Body of pancreas (tissue), 4 donors: ENCODE measurements at regions not wholly inside any gene's neighbourhood (a gene's known extent, or its start where the extent isn't known, plus 50 kb on each side); places are given as distances from the start of the nearest gene placed in this dataset.

ENCODE experiments used
- ATAC-seq: fragments of 150-250 bp; one replicate; pipeline ENCODE4 v1.9.1; 2016
- DNase-seq, 4 donors: peaks; one replicate each; pipeline ENCODE4 v3.0.0-alpha.2; 2019
- H3K27ac ChIP-seq, 4 donors: fragments of 200-600 bp; sonication (generic); 1 replicate in 3 of 4; 2 replicates in 1 of 4; pipeline versions ENCODE4 v1.5.1 to v1.6.1; 2016 to 2019; ENCODE audit warnings: mild to moderate bottlenecking in 1 of 4, mixed read lengths in 1 of 4, moderate library complexity in 1 of 4
- H3K27me3 ChIP-seq, 2 donors: fragments of 200-600 bp; sonication (generic); one replicate each; pipeline ENCODE4 v1.6.0; 2016; ENCODE audit warnings: mild to moderate bottlenecking in 1 of 2
- H3K36me3 ChIP-seq, 2 donors: fragments of 200-600 bp; sonication (generic); replicated peaks in 1 of 2; 2 replicates each; pipeline ENCODE4 v1.5.1; 2016; ENCODE audit warnings: low read depth in 2 of 2; ENCODE audit not compliant: insufficient read depth in 1 of 2
- H3K4me1 ChIP-seq: fragments of 200-600 bp; sonication (generic); one replicate; pipeline ENCODE4 v1.6.0; 2016
- H3K4me3 ChIP-seq, 2 donors: fragments of 200-600 bp; sonication (generic); 1 replicate in 1 of 2; 2 replicates in 1 of 2; pipeline ENCODE4 v1.5.1; 2016 to 2019
- H3K9me3 ChIP-seq, 3 donors: fragments of 200-600 bp; sonication (generic); 1 replicate in 2 of 3; 2 replicates in 1 of 3; pipeline ENCODE4 v1.5.1; 2016
- POLR2A ChIP-seq, 3 donors: fragments of 450-650 bp; IDR thresholded peaks; one replicate each; pipeline ENCODE4 v1.6.1; 2016; ENCODE audit warnings: antibody characterized with exemption in 3 of 3, mild to moderate bottlenecking in 2 of 3
- WGBS, 2 donors: methylation state at CpG; one replicate each; pipeline ENCODE4 v1.1.5; 2017; 5-methylcytosine and 5-hydroxymethylcytosine counted together
- intact Hi-C: fragments of 100-400 bp; cut with DNase I; formaldehyde crosslinking; loops from one replicate; pipeline ENCODE4 v1.15.1; 2023
- TF ChIP-seq, protein P1 (sequence below), 7 experiments: fragments of 450-650 bp in 4 of 7; fragments of 200-600 bp in 3 of 7; sonication (generic) in 3 of 7; IDR thresholded peaks; one replicate each; pipeline ENCODE4 v1.5.1; 2016 to 2019; ENCODE audit warnings: antibody characterized with exemption in 7 of 7

GRCh38 chr14:42676636-42677035 is 1070.0 kb downstream of the LRFN5 start:
- Histone ChIP-seq H3K4me3 (no peak overlapping the region), H3K9me3 (no peaks in the 10 kb centered on the region), H3K27ac (no peak overlapping the region), H3K36me3 (no peaks in the 10 kb centered on the region), H3K4me1 (no peaks in the 10 kb centered on the region), H3K27me3 (no peaks in the 10 kb centered on the region)
- 71 to 87% methylated on average over 2 of the region's 2 CpGs for whole genome bisulfite sequencing, 2 donors
- TF ChIP-seq POLR2A (IDR thresholded peaks at IDR 0.05), result no peak
- TF ChIP-seq, protein P1, sequence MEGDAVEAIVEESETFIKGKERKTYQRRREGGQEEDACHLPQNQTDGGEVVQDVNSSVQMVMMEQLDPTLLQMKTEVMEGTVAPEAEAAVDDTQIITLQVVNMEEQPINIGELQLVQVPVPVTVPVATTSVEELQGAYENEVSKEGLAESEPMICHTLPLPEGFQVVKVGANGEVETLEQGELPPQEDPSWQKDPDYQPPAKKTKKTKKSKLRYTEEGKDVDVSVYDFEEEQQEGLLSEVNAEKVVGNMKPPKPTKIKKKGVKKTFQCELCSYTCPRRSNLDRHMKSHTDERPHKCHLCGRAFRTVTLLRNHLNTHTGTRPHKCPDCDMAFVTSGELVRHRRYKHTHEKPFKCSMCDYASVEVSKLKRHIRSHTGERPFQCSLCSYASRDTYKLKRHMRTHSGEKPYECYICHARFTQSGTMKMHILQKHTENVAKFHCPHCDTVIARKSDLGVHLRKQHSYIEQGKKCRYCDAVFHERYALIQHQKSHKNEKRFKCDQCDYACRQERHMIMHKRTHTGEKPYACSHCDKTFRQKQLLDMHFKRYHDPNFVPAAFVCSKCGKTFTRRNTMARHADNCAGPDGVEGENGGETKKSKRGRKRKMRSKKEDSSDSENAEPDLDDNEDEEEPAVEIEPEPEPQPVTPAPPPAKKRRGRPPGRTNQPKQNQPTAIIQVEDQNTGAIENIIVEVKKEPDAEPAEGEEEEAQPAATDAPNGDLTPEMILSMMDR (IDR thresholded peaks at IDR 0.05), result no peak
- no peak for DNase-seq
- ATAC-seq, result no peak
- intact Hi-C loops, result no loop called here

DNA sequence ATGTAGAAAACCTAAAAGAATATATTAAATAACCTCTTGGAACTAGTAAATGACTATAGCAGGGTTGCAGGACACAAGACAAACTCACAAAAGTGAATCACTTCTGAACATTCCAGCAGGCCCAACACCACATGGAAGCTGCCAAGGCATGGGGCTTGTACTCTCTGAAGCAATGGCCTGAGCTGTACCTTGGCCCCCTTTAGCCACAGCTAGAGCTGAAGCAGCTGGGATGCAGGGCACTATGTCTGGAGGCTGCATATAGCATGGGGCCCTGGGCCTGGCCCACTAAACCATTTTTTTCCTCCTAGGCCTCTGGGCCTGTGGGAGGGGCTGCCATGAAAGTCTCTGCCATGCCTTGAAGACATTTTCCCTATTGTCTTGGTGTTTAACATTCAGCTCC is 1067.3 kb downstream of the LRFN5 start:
- Histone ChIP-seq H3K9me3 (no peaks in the 10 kb centered on the region), H3K4me3 (no peak overlapping the region), H3K4me1 (no peaks in the 10 kb centered on the region), H3K27me3 (no peaks in the 10 kb centered on the region), H3K36me3 (no peaks in the 10 kb centered on the region), H3K27ac (no peak overlapping the region)
- no peak for ATAC-seq
- no peak for TF ChIP-seq POLR2A (IDR thresholded peaks at IDR 0.05)
- TF ChIP-seq, protein P1 (IDR thresholded peaks at IDR 0.05), result no peak
- intact Hi-C loops, result no loop called here
- DNase-seq, result no peak

DNA sequence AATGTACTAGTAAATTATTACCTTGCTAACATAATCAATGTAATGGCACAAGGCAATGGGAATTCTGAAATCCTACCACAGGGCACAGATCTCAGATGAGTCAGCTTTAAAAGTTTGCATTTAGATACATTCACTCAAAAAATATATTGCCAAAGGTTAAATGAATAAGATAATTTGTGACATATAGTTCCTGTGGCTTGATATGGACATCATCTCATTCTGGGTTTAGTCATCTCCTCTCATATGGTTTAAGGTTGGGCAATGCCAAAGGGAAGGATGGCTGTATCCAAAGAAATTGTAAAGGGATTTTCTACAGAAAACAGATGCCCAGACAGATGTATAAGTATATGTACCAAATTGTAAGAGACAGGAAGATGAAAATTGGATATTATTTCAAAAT is 1065.0 kb downstream of the LRFN5 start:
- no peak for DNase-seq
- TF ChIP-seq POLR2A (IDR thresholded peaks at IDR 0.05), result no peak
- TF ChIP-seq, protein P1 (IDR thresholded peaks at IDR 0.05), result no peak
- intact Hi-C loops, result no loop called here

DNA sequence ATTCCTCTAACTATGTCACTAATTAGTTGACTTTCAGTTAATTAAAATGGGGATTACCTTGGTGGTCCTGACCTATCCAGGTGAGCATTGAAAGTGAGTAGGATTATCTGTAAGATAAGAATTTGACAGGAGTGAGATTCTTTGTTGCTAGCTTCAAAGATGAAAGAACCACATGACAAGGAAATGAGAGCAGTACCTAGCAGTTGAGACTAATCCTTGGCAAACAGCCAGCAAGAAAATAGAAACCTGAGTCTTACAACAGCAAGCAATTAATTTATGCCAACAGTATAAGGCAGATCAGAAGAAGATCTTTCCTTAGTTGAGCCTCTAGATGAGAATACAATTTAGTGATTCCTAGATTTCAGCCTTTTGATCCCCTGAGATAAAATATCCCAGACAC is 1058.4 kb downstream of the LRFN5 start:
- Histone ChIP-seq H3K4me1 (no peaks in the 10 kb centered on the region), H3K27me3 (no peaks in the 10 kb centered on the region), H3K27ac (no peak overlapping the region), H3K36me3 (no peaks in the 10 kb centered on the region), H3K9me3 (no peaks in the 10 kb centered on the region), H3K4me3 (no peak overlapping the region)
- no peak for TF ChIP-seq POLR2A (IDR thresholded peaks at IDR 0.05)
- TF ChIP-seq, protein P1 (IDR thresholded peaks at IDR 0.05), result no peak
- ATAC-seq, result no peak
- no peak for DNase-seq
- intact Hi-C loops, result no loop called here

More for the DNA sequence above, 1065.0 kb downstream of the LRFN5 start:
- Histone ChIP-seq H3K27ac (no peak overlapping the region), H3K4me1 (no peaks in the 10 kb centered on the region), H3K36me3 (no peaks in the 10 kb centered on the region), H3K4me3 (no peak overlapping the region), H3K27me3 (no peaks in the 10 kb centered on the region), H3K9me3 (no peaks in the 10 kb centered on the region)
- ATAC-seq, result no peak

- H3K27me3 ChIP-seq, result no peaks in the 10 kb centered on the region
- 6 to 22% methylated on average over 1 of the region's 1 CpG for WGBS, 2 donors
- no peak overlapping the region for H3K4me3 ChIP-seq
- no peaks in the 10 kb centered on the region for H3K9me3 ChIP-seq
- TF ChIP-seq POLR2A (IDR thresholded peaks at IDR 0.05), result no peak
- TF ChIP-seq, protein P1 (IDR thresholded peaks at IDR 0.05), result no peak
- H3K36me3 ChIP-seq, result no peaks in the 10 kb centered on the region
- DNase-seq (no peak), ATAC-seq (no peak)
- intact Hi-C loops, result no loop called here
- H3K4me1 ChIP-seq, result no peaks in the 10 kb centered on the region
- no peak overlapping the region for H3K27ac ChIP-seq
Measured at GRCh38 chr14:42664190-42664589, 1057.5 kb downstream of the LRFN5 start.
